ENCODE measurements at regions not wholly inside any gene's neighbourhood (a gene's known extent, or its start where the extent isn't known, plus 50 kb on each side); places are given as distances from the start of the nearest gene placed in this dataset.
A peak's percentile ranks its signal among the peaks of the same experiment; 100 is the strongest.

GRCh38 chr14:71532344-71532743 is 399.9 kb upstream of the RGS6 start:
- Histone ChIP-seq H4K20me1 (ENCODE audit: control insufficient read depth, insufficient read depth, insufficient read length) (no peaks in the 10 kb centered on the region), H3K79me2 (ENCODE audit: insufficient read depth, low read length) (no peaks in the 10 kb centered on the region), H4K8ac (replicated peaks; ENCODE audit: insufficient read length, low read depth, low read length) (no peak overlapping the region), H2BK20ac (ENCODE audit: low read depth, low read length, poor library complexity, severe bottlenecking) (no peak overlapping the region), H3K56ac (ENCODE audit: insufficient read length, low read depth, low read length) (no peak overlapping the region), H2BK5ac (ENCODE audit: insufficient read length, low read length) (no peak overlapping the region), H3K27ac (ENCODE audit: insufficient read length, low read depth, low read length) (no peak overlapping the region), H3K23ac (ENCODE audit: insufficient read length, low read depth, low read length) (no peak overlapping the region), H3K79me1 (ENCODE audit: insufficient read depth, low read depth, low read length, poor library complexity, severe bottlenecking) (no peaks in the 10 kb centered on the region), H3T11ph (ENCODE audit: low read length) (no peak overlapping the region), H3K4ac (ENCODE audit: low read depth, low read length) (no peak overlapping the region), H3K18ac (ENCODE audit: insufficient read length, low read depth, low read length) (no peak overlapping the region), H2BK12ac (ENCODE audit: insufficient read length, low read depth, low read length) (no peak overlapping the region), H3K23me2 (ENCODE audit: insufficient read length, low read depth, low read length, poor library complexity, severe bottlenecking) (no peaks in the 10 kb centered on the region), H2BK15ac (ENCODE audit: low read depth, low read length) (no peak overlapping the region), H2BK120ac (ENCODE audit: low read depth, low read length, poor library complexity, severe bottlenecking) (no peak overlapping the region), H3K14ac (ENCODE audit: insufficient read depth, low read length) (no peak overlapping the region), H2AK5ac (ENCODE audit: insufficient read length, low read length) (no peak overlapping the region), H3K9me3 (ENCODE audit: control insufficient read depth, low read depth, low read length) (no peaks in the 10 kb centered on the region), H2AFZ (ENCODE audit: low read length) (no peak overlapping the region), H3K4me1 (ENCODE audit: insufficient read depth, low read length) (peaks cover 5% of the 10 kb centered on the region; the same call in 1 of the 2 replicates), H3K4me2 (ENCODE audit: insufficient read depth, insufficient read length, low read length) (no peak overlapping the region), H4K5ac (ENCODE audit: insufficient read length, low read depth, low read length) (no peak overlapping the region), H3K9ac (ENCODE audit: extremely low read depth, insufficient read length, low read length) (no peak overlapping the region), H3K27me3 (ENCODE audit: insufficient read depth, low read length) (no peaks in the 10 kb centered on the region), H4K91ac (ENCODE audit: insufficient read length, low read depth, low read length) (no peak overlapping the region)
- Mint-ChIP-seq H3K4me1 (peaks cover 29% of the 10 kb centered on the region in 2 experiments), H3K36me3 (ENCODE audit: insufficient read depth in 1 of 3, low read depth in 3 of 3) (peaks cover 0 to 10% (median 0%) of the 10 kb centered on the region in 3 experiments; a peak in 2 of 7 replicates), H3K27me3 (ENCODE audit: low read depth) (no peaks in the 10 kb centered on the region), H3K27ac (0 out of 7 replicates have a peak overlapping the region, but pooled peaks of 1 of the 3 experiments have one; percentile 66), H3K4me3 (no peak overlapping the region), H3K9me3 (no peaks in the 10 kb centered on the region)
- no peak for TF ChIP-seq CTCF (conservative IDR thresholded peaks at IDR 0.05)
- WGBS (ENCODE audit: extremely low coverage, insufficient read length, low lambda C conversion rate): no CpG with 5 or more reads among the region's 4 CpGs
- no peak for DNase-seq
